HG03060 (cell line): ENCODE measurements at regions not wholly inside any gene's neighbourhood (a gene's known extent, or its start where the extent isn't known, plus 50 kb on each side); places are given as distances from the start of the nearest gene placed in this dataset.
"Not testable (repeated sequence)": the region's sequence is repeated elsewhere in the genome, so short reads cannot be mapped to it uniquely, and the experiment has no call there.

Experiments
- ATAC-seq: cut with Tn5 transposase; IDR thresholded peaks from one replicate; pipeline ENCODE4 v1.9.1; 2021; ENCODE audit warnings: low read depth, moderate number of reproducible peaks; ENCODE audit not compliant: unreplicated experiment

DNA sequence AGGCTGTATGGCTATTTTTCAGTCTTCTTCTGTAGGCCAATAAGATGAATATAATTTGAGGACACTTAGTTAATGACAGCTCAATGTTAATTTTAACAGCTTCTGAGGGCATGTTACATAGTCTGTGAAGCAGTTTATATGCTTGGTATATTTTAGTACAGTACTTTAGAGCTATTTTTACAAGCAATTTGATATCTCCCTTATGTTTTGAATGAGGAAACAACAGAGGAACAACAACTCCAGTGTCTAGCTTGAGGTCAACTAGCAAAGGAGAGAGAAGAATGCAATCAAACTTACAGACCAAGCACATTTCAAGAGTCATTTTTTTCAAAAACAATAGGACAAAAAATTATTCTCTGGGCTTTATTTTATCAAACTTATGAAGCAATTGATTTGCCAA, 469.1 kb upstream of the DCN start:
- no peak for ATAC-seq

DNA sequence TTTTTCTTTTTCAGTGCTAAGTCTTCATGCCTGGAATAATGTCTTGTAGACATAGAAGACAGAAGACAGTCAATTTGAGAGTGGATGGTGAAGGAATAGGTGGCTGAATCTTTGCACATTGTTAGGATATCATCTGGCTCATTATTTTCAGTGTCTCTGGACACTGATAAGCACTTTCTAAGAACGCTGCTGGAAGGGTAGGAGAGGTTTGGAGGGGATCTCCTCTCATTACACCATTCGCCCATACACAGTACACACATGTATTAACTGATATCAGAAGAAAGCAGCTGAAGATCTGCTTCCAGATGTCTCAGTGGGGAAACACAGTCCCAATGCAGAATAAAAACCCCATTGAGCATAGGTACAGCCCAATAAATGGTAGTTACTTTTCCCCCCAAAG, 461.1 kb upstream of the DCN start:
- no peak for ATAC-seq

DNA sequence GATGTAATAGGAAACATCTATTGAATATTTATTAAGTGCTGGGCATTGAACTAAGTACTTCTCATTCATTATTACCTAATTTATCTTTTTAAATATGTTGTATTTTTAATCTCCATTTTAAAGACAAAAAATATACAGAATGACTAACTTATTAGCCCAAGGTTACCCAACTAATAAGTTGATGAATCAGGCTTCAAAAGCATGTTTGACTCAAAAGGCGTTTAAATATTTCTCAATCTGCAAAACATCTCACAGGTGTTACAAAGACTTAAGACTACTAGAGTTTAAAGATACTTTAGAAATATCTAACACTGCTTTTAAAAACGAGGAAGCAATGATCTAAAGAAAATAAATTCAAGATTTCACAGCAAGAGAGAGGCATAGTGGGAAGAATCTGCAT, 457.4 kb upstream of the DCN start:
- ATAC-seq, result no peak

DNA sequence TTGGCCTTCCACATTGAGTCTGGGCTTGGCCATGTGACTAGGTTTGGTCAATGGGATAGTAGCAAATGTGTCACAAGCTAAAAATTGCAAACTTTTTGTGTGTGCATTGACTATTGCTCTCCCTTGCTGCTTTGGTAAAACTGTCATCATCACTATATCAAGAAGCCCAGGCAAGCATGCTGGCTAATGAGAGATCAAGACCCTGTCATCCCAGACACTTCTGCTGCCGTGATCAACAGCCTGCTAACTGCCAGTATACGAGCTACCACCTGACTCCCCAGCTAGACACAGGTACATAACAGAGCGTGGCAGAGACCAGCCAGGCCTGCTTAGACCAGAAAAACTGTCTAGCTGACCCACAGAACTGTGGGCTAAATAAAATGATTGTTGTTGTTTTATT, 456.7 kb upstream of the DCN start:
- no peak for ATAC-seq

DNA sequence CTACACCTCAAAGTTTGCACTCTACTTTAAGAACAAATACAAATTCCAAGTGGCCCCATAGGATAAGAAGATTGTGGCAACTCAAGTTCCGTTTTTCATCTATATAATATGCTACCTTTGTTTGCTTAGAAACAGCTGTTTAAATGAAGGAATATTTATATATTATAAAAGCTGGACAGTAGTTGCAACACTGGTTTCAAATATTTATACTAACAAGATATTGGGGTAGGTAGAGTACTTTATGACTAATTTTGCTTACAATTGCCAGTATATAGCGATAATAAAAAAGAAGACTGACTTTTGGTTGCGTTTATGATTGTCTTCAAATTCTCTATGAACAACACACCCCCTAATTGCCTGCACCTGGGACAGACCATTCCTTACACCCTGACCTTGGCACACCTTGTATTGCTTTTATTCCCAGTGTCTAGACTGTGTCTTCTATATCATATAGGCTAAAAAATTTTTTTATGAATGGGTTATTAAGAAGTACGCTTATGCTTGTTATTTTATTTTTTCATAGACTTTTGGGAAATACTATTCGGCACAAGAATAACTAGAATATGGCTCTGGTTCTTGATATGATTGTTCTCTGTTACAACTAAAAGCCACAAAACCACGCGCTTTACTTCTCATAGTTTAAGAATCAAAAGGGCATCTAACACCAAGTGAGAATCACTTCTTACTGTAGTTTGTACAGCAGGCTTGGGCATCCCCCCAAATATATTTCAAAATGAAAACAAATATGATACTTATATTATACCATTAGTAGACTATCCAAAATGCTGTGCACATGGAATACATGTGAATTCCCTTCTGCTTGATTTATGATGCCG, 455.4 kb upstream of the DCN start:
- ATAC-seq, result no peak

DNA sequence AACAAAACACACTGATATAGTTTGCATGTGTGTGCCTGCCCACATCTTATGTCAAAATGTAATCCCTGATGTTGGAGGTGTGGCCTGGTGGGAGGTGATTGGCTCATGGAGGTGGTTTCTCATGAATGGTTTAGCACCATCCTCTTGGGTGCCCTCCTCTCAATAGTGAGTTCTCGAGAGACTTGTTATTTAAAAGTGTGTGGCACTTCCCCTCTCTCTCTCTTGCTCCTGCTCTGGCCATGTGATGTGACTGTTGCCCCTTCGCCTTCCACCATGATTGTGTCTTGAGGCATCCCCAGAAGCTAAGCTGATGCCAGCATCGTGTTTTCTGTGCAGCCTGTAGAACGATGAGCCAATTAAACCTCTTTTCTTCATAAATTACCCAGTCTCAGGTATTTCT, 454.1 kb upstream of the DCN start:
- ATAC-seq, result no peak

DNA sequence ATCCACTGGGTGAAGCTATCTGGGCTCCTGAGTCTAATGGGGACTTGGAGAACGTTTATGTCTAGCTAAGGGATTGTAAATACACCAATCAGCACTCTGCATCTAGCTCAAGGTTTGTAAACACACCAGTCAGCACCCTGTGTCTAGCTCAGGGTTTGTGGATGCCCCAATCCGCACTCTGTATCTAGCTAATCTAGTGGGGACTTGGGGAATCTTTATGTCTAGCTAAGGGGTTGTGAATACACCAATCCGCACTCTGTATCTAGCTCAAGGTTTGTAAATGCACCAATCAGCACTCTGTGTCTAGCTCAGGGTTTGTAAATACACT, 451.7 kb upstream of the DCN start:
- ATAC-seq, result not testable (repeated sequence)

DNA sequence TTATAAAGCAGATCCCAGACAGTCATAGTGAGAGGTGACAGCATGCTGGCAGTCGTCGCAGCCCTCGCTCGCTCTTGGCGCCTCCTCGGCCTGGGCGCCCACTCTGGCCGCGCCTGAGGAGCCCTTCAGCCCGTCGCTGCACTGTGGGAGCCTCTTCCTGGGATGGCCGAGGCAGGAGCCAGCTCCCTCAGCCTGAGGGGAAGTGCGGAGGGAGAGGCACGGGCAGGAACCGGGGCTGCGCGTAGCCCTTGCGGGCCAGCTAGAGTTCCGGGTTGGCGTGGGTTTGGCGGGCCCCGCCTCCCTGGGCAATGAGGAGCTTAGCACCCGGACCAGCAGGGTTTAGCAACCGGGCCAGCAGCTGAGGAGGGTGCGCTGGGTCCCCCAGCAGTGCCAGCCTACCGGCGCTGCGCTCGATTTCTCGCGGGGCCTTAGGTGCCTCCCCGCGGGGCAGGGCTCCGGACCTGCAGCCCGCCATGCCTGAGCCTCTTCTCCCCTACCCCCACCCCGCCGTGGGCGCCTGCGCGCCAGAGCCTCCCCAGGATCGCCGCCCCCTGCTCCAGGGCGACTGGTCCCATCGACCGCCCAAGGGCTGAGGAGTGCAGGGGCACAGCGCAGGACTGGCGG, 451.2 kb upstream of the DCN start:
- no peak for ATAC-seq

DNA sequence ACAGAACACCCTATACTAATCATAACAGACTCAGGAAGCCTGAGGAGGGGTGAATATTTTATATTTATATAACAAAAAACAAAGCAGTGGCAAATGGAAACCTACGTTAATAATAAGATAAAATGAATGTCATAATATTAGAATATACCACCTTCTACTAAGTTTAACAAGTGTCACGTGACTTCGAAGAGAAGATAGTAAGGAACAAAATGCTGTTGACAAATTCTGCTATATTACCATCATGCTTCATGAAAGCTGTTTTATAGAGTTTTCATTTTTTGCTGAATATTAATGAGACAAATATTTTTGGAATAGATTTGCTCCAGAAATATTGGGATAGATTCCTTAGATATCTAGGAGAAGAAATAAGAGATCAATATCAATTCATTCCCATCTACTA, 450.6 kb upstream of the DCN start:
- no peak for ATAC-seq

DNA sequence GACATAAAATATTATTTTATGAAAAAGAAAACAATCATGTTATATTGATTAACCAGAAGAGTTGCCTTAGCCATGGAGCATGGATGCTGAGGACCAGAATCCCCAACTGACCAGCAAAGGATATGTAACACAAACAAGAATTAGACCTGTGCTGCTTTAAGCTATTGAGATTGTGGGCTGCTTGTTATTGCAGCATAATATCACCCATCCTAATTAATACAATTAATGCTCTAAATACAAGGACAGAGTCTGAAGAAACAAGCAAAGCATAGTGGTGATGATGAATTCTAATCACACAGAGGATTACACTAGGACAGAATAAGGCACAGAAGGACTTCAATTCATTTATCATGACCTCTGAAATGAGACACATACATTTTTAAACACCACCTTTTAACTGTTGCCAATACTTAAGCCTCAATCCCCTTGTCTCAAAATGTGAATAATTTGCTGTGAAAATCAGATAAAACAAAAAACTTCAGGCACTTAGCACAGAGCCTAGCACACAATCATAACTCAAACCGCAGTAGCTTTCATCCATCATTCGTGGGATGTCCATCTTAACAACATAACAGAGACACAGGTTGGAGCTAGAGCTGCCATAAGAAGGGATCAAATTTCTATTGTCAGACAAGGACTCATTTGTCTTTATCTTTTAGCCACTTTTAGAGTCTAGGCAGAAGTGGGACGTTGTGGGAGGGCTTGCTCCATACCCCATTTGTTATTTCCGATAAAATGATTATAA, 449.6 kb upstream of the DCN start:
- no peak for ATAC-seq

DNA sequence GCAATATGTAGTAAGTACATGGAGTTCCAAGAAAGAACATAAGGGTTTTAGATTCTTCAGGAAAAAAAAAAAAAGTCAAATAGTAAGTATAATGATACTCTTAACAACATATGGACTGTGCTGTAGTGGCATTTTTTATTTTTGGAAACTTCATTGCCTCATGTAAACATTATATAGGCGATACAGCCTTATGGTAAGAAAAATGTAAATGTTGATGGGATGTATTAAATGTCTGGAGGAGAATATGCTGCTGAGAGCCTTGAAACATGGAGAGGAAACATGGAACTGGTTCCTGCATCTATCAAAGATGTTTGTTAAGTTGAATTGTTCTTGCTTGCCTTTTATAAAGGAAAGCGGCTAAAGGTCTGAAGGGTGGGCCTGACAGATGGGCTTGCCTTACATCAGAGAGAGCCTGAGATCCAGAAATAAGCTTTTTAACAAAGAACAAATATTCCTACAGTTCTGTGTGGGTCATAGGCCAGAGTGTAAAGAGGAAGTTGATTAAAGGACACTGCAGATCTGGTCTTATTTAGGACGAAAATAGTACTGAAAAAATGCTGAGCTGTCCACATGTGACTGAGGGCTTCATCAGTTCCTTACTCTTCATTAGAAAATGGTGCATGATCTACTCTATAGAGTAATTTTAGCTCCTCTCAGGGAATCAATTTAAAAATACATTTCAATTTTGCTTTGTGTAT, 448.1 kb upstream of the DCN start:
- no peak for ATAC-seq

DNA sequence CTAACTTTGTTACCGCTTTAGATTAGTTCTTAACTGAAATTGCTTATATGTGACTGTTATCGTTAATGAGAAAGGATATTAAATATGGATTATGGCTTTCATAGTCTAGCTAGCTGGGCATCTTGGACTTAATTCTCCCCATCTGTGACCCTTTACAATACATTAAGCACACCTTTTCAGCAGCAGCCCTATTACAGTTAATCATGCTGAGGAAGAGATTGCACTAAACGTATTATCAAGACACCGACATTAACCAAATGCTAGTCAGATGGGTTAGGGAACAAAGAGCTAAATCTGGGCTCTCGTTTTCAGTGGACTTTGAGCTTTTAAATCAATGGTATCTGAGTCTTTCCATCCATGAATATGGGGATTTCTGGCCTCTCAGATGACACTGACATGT, 447.5 kb upstream of the DCN start:
- no peak for ATAC-seq

DNA sequence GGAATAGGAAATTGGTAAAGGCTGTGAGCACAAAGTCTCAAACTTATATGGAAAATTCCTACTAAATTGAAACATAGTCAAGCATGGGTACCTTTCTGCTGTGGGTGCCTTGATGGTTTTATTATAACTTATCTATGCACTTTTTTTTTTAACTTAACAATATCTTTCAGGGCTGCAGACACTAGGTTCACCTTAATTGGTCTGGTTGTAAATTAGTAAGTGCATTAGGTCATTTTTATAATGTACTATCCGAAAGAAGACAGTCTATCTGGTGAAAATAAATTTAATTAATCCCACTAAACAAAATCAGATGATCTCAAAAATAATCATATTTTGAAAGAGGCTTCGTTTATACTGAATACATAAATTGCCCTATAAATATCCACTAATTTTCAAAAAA, 446.8 kb upstream of the DCN start:
- no peak for ATAC-seq

DNA sequence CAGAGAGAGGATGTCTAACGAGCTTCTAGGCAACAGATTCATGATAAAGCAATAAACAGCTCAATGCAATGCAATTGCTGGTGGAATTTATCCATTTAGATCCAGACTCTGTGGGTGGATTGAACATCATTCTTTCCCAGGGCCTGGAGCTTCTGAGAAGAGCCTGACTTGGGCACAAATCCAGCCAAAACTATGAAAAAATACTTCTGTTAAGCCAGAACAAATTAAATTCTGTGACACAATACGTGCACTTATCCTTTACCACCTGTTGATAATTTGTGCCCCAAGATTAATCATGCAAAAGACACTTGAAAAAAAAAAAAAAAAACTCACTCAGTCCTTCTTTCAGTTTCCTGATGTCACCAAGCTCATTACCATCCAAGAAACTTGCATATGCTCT, 446.0 kb upstream of the DCN start:
- no peak for ATAC-seq

DNA sequence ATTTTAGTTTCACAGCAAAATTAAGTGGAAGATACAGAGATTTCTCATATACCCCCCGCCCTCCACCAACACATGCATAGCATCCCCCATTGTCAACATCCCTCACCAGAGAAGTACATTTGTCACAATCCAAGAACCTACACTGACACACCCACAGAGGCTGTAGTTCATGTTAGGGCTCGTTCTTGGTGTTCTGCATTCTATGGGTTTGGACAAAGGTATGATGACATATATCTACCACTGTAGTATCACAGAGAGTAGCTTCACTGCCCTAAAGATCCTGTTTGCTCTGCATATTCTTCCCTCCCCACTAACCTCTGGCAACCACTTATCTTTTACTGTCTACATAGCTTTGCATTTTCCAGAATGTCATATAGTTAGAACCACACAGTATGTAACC, 444.6 kb upstream of the DCN start:
- no peak for ATAC-seq

DNA sequence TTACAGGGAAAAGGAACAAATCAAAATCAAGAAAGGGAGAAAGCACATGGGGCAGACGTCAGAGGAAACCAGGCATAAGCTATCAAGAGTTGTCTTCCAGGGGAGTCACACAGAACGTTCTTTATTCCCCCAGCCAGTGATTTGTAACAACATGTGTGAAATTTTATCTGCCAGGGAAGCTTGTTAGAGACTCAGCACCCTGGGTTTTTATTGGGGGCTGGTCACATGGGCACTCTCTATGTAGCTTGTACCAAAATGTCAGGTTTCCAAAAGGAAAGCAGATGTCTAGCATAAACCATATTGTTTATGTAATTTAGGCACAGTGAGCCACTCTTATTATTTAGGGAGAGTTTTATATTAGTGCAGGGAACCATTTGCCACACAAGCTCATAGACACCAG, 440.4 kb upstream of the DCN start:
- no peak for ATAC-seq

DNA sequence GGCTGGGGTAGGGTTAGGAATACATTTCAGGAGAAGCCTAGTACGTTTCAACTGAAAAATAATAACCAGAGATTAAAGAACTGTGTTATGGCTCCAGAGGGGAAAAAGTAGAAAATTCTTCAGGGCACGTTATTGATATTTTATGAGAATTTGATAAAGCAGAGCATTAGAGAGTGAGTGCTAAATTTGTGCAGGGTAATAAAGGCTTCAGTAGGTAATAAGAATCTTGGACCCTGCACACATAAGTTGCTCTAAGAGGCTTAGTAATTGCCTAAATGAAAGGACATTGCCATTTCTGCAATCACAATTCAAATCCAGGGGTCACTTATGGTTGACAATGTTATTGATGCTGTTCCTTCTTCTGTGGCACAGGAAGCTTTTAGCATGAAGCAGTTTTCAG, 439.4 kb upstream of the DCN start:
- ATAC-seq, result no peak

DNA sequence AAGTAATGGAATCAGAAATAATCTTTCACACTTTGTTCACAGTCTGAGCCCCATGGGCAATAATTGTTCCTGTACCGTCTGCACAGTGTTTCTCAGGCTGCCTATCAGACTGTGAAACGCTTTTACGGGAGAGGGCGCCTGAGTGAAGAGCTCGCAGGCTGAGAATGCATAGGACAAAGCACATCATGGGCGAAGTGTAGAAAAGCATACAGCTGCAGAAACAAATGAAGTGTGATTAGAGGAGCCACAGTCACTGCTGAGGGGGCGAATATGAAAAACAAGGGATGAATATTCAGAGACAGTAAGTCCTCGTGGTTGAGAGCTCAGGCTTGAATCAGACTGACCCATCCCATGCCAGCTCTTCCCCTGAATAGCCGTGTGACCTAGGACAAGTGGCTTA, 438.4 kb upstream of the DCN start:
- ATAC-seq, result no peak

DNA sequence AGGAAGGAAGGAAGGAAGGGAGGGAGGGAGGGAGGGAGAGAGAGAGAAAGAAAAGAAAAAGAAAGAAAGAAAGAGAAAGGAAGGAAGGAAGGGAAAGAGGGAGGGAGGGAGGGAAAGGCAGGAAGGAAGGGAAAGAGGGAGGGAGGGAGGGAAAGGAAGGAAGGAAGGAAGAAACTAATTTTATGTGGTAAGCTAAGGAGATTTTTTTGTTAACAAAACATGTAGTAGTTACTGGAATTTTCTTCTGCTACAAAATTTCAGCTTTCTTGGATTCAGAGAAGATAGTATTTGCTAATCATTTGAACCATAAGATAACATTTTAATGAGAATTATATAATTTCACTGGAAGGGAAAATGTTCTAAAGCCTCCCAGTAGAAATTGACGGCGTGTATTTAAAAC, 437.8 kb upstream of the DCN start:
- no peak for ATAC-seq

DNA sequence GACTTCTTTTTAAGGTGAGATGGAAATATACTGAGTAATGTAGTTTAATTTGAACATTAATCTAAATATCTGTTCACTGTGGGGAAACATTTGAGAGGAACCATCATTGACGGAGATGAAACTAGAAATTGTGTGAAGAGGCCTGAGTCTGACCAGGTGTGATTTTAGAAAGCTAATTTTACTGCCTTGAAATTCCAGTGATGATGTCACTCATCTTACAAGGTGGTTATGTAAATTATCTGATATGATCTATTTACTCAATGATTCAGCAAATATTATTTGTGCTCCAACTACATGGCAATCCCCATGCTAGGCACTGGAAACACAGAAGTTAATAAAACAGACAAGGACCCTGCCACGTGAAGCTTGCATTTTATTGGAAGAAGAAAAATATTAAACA, 435.7 kb upstream of the DCN start:
- no peak for ATAC-seq

DNA sequence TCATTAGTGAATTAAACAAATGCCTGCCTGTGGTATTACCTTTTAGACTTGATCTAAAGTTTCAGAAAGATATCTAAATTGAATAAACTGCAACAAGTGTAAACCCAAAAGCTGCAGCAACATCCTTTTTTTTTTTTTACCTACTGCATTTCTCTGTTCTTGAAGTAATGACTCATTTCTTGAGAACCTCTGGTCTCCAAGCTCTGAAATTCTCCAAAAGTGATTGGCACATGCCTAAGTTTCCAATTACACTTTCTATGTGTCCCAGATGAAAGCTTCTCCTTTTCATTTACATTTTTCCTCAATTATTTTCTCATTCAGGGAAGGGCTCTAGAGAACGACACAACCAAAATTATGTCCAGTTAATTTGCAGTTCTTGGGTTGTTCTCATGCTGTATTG, 435.2 kb upstream of the DCN start:
- no peak for ATAC-seq
